GM06990 (cell line): ENCODE measurements at regions not wholly inside any gene's neighbourhood (a gene's known extent, or its start where the extent isn't known, plus 50 kb on each side); places are given as distances from the start of the nearest gene placed in this dataset.

Experiments
- DNase-seq: peaks from one replicate; pipeline ENCODE4 v3.0.0-alpha.2; 2011; ENCODE audit not compliant: insufficient read length; ENCODE audit errors: extremely low read depth
- H3K27me3 ChIP-seq: replicated peaks from 2 replicates; pipeline ENCODE4 v1.6.0; 2011; ENCODE audit warnings: low read length; ENCODE audit not compliant: control insufficient read depth, insufficient read depth
- H3K36me3 ChIP-seq: 2 replicates; pipeline ENCODE4 v1.5.1; 2011; ENCODE audit warnings: low read length; ENCODE audit not compliant: control insufficient read depth, insufficient read depth
- H3K4me3 ChIP-seq: replicated peaks from 2 replicates; pipeline ENCODE4 v1.5.1; 2011; ENCODE audit warnings: low read depth, mild to moderate bottlenecking, control low read depth, low read length
- TF ChIP-seq, protein P1 (sequence below): IDR thresholded peaks from 2 replicates; pipeline ENCODE4 v1.5.1; 2011; ENCODE audit warnings: low read length, control low read depth, mild to moderate bottlenecking, inconsistent platforms; ENCODE audit not compliant: insufficient read depth, poor library complexity, severe bottlenecking

DNA sequence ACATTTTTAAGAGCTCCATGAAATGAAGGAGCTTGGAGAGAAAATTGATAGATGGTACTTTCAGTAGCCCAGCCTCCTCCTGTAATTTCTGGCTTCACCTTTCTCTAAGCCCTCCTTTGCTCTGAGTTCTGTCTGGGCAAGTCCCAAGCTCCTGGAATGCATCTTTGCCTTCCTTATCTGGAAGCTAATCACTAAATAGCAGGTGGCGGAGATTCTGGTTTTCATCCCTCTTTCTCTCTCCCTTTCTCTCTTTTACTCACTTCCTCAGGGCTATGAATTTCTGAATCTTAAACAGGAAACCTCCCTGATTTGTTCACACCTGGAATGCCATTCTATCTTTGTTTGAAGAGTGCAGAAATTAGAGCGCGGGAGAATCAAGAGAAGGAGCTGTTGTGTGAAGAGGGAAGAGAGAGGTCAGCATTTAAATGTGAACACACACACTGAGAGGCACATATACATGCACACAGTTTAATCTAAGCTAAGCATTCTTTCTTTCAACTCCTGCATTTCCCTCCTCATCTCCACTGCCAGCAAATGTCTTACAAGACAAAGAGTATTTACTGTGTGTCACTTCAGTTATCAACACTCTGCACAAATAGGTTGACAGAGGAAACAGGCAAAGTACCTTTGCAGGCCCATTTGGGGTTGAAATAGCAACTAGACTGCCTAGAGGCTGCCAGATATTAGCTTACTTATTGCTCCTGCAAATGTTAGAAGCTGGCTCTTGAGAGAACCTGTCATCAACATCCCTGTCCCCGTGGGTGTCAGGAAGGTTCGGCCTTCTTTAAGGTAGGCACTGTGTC is 199.4 kb upstream of the CAMK1G start:
- Histone ChIP-seq H3K27me3 (no peaks in the 10 kb centered on the region; the same call in 1 of the 2 replicates), H3K4me3 (no peak overlapping the region), H3K36me3 (no peaks in the 10 kb centered on the region)
- TF ChIP-seq, protein P1, sequence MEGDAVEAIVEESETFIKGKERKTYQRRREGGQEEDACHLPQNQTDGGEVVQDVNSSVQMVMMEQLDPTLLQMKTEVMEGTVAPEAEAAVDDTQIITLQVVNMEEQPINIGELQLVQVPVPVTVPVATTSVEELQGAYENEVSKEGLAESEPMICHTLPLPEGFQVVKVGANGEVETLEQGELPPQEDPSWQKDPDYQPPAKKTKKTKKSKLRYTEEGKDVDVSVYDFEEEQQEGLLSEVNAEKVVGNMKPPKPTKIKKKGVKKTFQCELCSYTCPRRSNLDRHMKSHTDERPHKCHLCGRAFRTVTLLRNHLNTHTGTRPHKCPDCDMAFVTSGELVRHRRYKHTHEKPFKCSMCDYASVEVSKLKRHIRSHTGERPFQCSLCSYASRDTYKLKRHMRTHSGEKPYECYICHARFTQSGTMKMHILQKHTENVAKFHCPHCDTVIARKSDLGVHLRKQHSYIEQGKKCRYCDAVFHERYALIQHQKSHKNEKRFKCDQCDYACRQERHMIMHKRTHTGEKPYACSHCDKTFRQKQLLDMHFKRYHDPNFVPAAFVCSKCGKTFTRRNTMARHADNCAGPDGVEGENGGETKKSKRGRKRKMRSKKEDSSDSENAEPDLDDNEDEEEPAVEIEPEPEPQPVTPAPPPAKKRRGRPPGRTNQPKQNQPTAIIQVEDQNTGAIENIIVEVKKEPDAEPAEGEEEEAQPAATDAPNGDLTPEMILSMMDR, result no peak
- DNase-seq, result no peak

- Histone ChIP-seq H3K36me3 (no peaks in the 10 kb centered on the region), H3K4me3 (no peak overlapping the region), H3K27me3 (no peaks in the 10 kb centered on the region; the same call in 1 of the 2 replicates)
- TF ChIP-seq, protein P1, result no peak
- DNase-seq, result no peak
Measured at GRCh38 chr1:209384710-209385550, 198.6 kb upstream of the CAMK1G start.

- TF ChIP-seq, protein P1, result no peak
- H3K27me3 ChIP-seq, result no peaks in the 10 kb centered on the region; the same call in 1 of the 2 replicates
- H3K4me3 ChIP-seq, result no peak overlapping the region
- no peaks in the 10 kb centered on the region for H3K36me3 ChIP-seq
- DNase-seq, result no peak
Measured at GRCh38 chr1:209386156-209386555, 197.4 kb upstream of the CAMK1G start.

DNA sequence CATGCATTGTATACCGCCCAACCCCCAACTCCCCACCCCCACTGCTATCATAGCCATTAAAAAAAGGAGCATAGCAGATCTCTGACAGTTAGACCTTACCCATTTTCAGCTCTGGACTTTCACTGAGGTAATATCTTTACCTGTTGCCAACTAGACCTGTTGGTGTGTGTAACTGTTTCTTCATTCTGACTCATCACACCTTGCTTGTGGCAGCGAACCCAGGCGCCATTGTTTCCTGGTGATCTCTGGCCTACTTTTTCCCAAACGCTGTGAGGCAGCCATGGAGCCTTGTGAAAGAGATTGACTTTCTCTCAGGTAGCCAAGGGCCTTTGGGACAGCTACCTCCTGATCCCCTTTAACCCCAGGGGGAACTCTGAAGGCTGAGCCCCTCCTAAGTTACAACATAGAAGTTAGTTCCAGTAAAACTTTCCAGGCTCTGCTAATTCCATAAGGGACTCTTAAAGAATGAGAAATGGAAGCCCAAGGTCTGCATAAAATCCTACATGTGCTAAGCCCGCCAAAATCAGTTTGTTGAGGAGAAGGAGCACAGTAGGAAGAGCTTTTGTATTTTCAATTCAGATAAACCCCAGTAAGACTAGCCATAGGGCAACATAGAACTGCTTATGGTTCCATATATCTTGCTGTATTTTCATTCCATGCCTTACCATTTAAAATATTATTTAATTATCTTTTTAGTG is 196.1 kb upstream of the CAMK1G start:
- TF ChIP-seq, protein P1, result no peak
- Histone ChIP-seq H3K27me3 (no peaks in the 10 kb centered on the region; the same call in 1 of the 2 replicates), H3K4me3 (no peak overlapping the region), H3K36me3 (no peaks in the 10 kb centered on the region)
- no peak for DNase-seq

GRCh38 chr1:209387969-209388329 is 195.6 kb upstream of the CAMK1G start:
- TF ChIP-seq, protein P1, result no peak
- H3K27me3 ChIP-seq, result no peaks in the 10 kb centered on the region; the same call in 1 of the 2 replicates
- H3K4me3 ChIP-seq, result no peak overlapping the region
- no peak for DNase-seq
- H3K36me3 ChIP-seq, result no peaks in the 10 kb centered on the region
